Thoracic aorta (tissue), 2 donors: ENCODE measurements at regions not wholly inside any gene's neighbourhood (a gene's known extent, or its start where the extent isn't known, plus 50 kb on each side); places are given as distances from the start of the nearest gene placed in this dataset.

Experiments
- ATAC-seq: fragments of 150-250 bp; one replicate; pipeline ENCODE4 v1.8.0; 2017; ENCODE audit warnings: low read depth; ENCODE audit not compliant: insufficient number of reproducible peaks, low FRiP score
- DNase-seq: peaks from one replicate; pipeline ENCODE4 v3.0.0-alpha.2; 2020; ENCODE audit warnings: low spot score
- H3K27ac ChIP-seq, 2 donors: fragments of 200-600 bp; sonication (generic); 1 replicate in 1 of 2; 2 replicates in 1 of 2; pipeline ENCODE4 v1.5.1; 2016; ENCODE audit warnings: mild to moderate bottlenecking in 2 of 2, moderate library complexity in 2 of 2
- H3K27me3 ChIP-seq: fragments of 200-600 bp; sonication (generic); replicated peaks from 2 replicates; pipeline ENCODE4 v1.6.0; 2016; ENCODE audit warnings: mild to moderate bottlenecking; ENCODE audit not compliant: insufficient read depth
- H3K36me3 ChIP-seq: fragments of 200-600 bp; sonication (generic); one replicate; pipeline ENCODE4 v1.5.1; 2016
- H3K4me1 ChIP-seq, 2 donors: fragments of 200-600 bp; sonication (generic); 1 replicate in 1 of 2; 2 replicates in 1 of 2; pipeline versions ENCODE4 v1.5.1 to v1.6.0; 2016; ENCODE audit warnings: low read depth in 2 of 2, mild to moderate bottlenecking in 1 of 2; ENCODE audit not compliant: control insufficient read depth in 1 of 2
- H3K4me3 ChIP-seq: fragments of 200-600 bp; sonication (generic); 2 replicates; pipeline ENCODE4 v1.5.1; 2016; ENCODE audit warnings: mild to moderate bottlenecking
- H3K9me3 ChIP-seq: fragments of 200-600 bp; sonication (generic); 2 replicates; pipeline ENCODE4 v1.5.1; 2016
- CTCF ChIP-seq: fragments of 200-600 bp; sonication (generic); IDR thresholded peaks from one replicate; pipeline ENCODE4 v1.5.1; 2019; ENCODE audit warnings: antibody characterized with exemption

- no peak overlapping the region for H3K27ac ChIP-seq
- H3K36me3 ChIP-seq, result no peaks in the 10 kb centered on the region
- ATAC-seq (no peak), DNase-seq (no peak)
- H3K27me3 ChIP-seq, result no peaks in the 10 kb centered on the region
- no peak overlapping the region for H3K4me3 ChIP-seq
- H3K4me1 ChIP-seq, result peaks cover 0 to 5% of the 10 kb centered on the region in 2 donors
- no peak for TF ChIP-seq CTCF
- H3K9me3 ChIP-seq, result no peaks in the 10 kb centered on the region
These were observed 197.6 kb downstream of the SIPA1L2 start for GRCh38 chr1:232432313-232432712.

- no peak for ATAC-seq
- no peak overlapping the region for H3K27ac ChIP-seq
- H3K4me1 ChIP-seq, result peaks cover 0 to 5% of the 10 kb centered on the region in 2 donors
- H3K4me3 ChIP-seq, result no peak overlapping the region
- no peaks in the 10 kb centered on the region for H3K27me3 ChIP-seq
- no peaks in the 10 kb centered on the region for H3K9me3 ChIP-seq
- TF ChIP-seq CTCF, result no peak
- H3K36me3 ChIP-seq, result no peaks in the 10 kb centered on the region
- no peak for DNase-seq
These were observed 198.2 kb downstream of the SIPA1L2 start for GRCh38 chr1:232431748-232432147.

GRCh38 chr1:232431326-232431725, 198.6 kb downstream of the SIPA1L2 start:
- DNase-seq, result no peak
- no peak for ATAC-seq
- Histone ChIP-seq H3K27me3 (no peaks in the 10 kb centered on the region), H3K36me3 (no peaks in the 10 kb centered on the region), H3K27ac (no peak overlapping the region), H3K4me1 (peaks cover 0 to 5% of the 10 kb centered on the region in 2 donors), H3K4me3 (no peak overlapping the region), H3K9me3 (no peaks in the 10 kb centered on the region)
- no peak for TF ChIP-seq CTCF

GRCh38 chr1:232430467-232430866, 199.5 kb downstream of the SIPA1L2 start:
- Histone ChIP-seq H3K4me1 (no peaks in the 10 kb centered on the region), H3K27ac (no peak overlapping the region), H3K27me3 (no peaks in the 10 kb centered on the region), H3K9me3 (no peaks in the 10 kb centered on the region), H3K4me3 (no peak overlapping the region), H3K36me3 (no peaks in the 10 kb centered on the region)
- TF ChIP-seq CTCF, result no peak
- DNase-seq, result no peak
- no peak for ATAC-seq

GRCh38 chr1:232428786-232429530, 201.0 kb downstream of the SIPA1L2 start:
- Histone ChIP-seq H3K36me3 (no peaks in the 10 kb centered on the region), H3K4me1 (no peaks in the 10 kb centered on the region), H3K27ac (no peak overlapping the region), H3K27me3 (no peaks in the 10 kb centered on the region), H3K9me3 (no peaks in the 10 kb centered on the region), H3K4me3 (no peak overlapping the region)
- no peak for DNase-seq
- ATAC-seq, result no peak
- TF ChIP-seq CTCF, result no peak
